HG02870 (cell line): ENCODE measurements at regions not wholly inside any gene's neighbourhood (a gene's known extent, or its start where the extent isn't known, plus 50 kb on each side); places are given as distances from the start of the nearest gene placed in this dataset.

Source experiments
- ATAC-seq: cut with Tn5 transposase; IDR thresholded peaks from one replicate; pipeline ENCODE4 v1.9.1; 2021; ENCODE audit warnings: mild to moderate bottlenecking, moderate library complexity; ENCODE audit not compliant: unreplicated experiment

DNA sequence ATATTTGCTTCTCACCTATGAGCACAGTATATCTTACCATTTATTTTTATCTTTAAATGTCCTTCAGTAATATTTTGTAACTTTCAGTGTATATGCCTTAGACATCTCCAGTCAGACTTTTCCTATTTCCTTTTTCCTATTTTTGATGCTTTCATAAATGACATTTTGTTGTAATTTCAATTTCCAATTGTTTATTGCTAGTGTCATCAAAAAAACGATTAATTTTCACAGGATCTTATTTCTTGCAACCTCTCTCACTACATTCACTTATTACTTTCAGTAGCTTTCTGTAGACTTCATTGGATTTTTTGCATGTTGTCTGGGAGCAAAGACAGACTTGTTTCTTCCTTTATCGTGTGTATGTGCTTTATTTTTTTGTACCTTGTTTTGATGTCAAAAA lies 602.4 kb downstream of the AJAP1 start:
- ATAC-seq: no peak

DNA sequence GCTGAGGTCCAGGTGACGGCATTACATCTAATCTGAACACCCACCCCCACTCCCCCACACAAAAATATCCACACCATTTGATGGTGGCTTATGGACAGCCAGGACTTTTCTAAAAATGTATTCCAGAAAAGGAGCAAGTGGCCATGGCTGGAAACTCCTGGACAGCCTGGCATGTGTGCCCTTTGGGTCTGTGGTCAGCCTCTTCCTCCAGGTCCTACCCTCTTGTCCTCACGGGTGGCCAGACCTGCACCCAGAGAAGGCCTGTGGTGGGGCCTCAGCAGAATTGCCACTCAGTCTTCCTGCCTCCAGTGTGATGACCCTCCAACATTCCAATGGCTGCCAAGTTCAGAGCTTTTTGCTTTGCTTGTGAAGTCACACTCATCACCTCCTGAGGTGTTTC lies 600.6 kb downstream of the AJAP1 start:
- no peak for ATAC-seq

DNA sequence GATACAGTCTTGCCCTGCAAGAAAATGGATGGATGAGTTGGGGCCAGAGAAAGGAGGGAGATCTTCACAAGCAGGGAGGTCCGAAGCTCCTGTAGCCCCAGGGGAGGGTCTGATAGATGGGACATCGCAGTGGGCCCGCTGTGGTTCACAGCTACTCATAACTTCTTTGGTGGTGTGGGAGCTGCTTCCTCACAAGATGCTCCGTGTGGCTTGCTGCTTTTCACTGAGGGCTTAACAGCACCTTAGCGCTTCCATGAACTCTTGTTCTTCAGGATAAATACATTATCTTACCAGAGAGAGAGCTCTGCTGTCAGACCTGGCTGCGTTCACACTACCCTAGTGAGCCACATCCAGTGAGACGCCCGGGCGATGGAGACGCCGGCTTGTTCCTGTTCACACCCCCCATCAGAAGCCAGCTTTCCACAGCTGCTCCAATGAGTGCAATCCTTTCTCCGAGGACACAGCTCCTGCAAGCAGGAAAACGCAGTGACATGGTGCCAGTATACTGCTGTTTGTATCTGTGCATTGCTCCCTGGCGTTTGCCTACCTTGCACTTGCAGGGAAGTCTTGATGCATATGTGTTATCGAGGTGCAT lies 599.8 kb downstream of the AJAP1 start:
- ATAC-seq: no peak

DNA sequence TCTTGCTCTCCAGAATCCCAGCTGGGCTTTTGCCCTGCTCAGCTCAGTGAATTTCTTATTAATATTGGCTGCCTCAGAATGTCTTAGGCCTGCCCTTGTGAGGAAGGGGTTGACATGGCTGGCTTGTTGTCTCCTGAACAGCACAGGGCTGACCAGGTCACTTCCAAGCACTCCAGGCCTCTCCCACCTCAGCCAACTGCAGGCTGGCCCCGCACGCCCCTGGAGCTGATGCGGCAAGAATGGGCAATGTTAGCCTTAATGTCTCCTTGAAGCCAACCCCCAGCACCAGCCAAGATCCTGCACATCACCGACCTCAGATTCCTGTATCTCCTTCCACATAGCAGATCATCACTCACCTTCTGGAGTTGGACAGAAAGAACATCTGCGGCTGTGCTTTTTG lies 598.6 kb downstream of the AJAP1 start:
- no peak for ATAC-seq

DNA sequence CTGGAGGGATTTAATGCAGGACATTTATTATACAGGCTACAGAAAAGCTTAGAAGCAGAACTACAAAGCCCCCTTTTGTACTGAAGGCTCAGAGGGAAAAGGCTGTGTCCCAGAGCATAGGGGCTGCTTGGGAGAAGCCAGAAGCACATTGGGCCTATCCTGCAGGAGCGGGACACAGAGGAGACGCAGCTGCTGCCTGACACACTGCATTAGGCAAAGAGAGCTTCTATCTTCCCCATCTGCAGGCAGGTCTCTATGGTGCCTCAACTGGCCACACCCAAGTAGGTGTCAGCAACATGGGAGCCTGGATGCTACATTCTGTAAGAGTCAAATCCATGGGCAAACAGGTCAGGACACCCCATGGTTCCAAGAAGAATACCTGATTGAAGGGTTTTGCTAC lies 595.9 kb downstream of the AJAP1 start:
- no peak for ATAC-seq

DNA sequence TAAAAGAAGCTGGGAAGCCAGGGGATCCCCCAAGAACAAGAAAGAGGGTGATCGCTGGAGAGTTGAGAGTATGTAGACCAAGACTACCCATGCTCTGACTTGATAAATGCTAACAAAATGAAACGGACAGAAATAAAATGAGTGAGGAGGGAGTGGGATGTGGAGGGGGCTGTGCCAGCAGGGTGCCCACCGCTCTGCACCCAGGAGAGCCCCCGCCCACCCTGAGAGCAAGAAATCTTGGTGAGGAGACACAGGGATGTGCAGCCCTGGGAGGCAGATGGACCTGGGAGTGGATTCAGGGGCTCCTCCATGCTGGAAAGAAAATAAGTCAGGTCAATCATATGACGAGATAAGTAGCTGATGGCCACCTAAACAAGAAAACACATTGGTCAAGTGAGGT lies 590.9 kb downstream of the AJAP1 start:
- ATAC-seq: no peak

DNA sequence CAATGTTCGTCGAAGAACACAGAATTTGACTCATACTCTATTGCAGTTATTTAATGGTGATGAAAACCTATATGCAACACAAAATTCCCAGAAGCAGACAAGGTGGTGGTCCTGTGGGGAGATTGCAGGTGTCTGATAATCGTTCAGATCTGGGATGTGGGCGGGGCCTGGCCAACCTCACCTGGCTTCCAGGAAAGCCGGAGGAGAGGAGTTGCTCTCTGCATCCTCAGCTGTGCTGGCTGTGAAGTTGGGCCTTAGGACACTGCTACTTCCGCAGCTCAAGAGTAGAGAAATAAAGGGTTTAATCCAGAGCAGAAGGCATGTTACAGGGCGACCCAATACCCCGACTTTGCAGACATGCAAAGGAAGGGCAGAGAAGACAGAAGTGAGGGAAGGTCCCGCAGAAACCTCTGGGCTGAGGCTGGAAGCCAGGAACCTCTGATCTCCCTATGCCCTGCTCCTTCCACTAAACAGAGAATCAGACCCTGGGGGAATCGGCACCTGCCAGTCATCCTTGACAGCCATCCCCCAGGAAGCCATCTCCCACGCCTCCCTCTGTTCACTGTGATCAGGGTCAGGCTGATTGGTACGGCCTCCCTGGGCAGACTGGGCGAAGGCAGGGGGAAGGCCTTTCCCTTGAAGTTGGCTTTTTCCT lies 590.3 kb downstream of the AJAP1 start:
- ATAC-seq: no peak

DNA sequence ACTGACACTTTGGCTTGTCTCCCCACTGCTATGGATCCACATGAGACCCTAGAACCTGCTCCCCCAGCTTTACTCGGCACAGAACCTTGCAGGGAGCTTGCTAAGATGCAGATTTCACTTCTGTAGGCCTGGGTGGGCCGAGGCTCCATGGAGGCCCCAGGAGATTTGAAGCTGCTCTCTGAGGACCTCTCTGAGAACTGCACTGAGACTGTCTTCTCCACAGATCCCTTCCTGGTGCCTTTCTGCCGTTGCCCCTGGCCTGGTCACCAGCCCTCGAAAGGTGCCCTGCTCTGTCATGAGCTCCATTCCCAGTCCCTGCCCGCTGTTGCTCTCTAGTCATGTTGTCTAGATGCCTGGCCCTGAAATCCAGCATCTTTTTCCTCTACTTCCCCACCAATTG lies 588.4 kb downstream of the AJAP1 start:
- ATAC-seq: no peak

DNA sequence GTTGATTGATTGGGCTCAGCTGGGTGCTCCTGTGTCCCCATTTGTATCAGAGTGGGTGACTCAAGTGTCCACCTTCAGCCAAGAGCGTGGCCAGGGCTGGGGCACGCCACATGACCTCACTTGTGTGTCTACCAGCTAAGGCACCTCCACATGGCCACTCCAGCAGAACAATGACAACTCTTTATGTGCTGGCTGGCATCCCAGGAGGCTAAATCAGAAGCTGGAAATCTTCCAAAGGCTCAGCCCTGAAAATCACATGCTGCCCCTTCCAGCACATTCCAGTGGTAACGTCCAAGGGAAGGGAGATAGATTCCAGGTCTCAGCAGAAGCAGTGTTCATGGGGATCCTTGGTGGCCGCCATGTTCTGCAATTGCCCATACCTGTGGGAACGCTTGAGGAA lies 585.5 kb downstream of the AJAP1 start:
- ATAC-seq: no peak

DNA sequence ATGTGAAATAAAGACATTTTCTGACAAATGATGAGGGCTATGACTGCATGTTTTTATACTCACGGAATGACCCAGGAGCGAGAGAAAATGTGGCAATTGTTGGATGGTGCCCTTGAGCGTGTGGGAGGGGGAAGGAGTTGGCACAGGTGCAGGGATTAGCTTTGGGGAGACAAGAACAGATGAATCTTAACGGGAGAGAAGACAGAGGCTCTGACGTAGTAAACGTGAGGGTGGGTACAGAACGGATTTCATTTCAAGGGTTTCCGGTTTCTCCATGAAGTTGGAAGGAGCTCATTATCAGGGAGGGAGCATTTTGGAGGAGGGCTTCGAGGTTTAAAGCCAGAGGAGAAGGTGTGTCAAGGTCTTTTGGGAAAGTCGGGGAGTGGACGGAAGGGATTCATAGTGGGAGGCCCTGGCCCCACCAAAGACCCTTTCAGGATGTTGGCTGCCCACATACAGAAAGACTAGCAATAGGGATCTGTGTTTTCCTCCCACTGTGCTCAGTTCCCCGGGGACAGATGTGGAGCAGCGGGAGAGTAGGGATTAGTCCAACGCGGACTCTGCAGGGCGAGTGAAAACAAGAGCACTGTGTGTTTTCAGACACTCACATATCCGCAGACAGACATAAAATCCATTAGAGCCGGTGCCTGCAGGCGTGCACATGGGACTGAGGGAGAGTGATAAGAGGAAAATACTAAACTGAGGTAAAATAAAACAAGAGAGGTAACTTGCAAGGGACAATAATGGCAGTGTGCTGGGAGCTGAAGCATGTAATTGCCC lies 584.1 kb downstream of the AJAP1 start:
- no peak for ATAC-seq

DNA sequence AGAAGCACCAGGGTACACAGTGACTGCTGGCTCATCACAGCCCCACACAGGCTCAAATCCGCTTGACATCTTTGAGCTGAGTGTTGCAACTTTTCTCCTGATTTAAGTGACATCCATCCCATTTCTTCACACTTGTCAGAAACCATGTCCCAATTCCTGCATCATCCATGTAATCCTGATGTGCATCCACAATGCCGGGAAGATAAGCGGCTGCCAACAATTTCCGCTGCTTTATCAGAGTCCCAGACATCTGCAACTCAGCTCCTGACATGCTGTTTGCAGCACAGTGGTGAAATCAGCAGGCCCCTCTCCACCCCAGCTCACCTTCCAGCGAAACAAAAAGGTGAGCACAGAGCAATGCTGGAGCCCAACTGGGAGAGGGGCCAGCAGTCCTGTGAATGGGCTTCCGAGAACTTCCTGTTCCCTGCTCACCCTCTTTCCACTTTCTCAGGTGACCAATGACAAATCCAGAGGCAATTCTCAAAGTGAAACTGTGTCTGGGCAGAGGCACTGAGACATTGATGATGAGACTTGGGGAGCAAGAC lies 581.0 kb downstream of the AJAP1 start:
- ATAC-seq: no peak

DNA sequence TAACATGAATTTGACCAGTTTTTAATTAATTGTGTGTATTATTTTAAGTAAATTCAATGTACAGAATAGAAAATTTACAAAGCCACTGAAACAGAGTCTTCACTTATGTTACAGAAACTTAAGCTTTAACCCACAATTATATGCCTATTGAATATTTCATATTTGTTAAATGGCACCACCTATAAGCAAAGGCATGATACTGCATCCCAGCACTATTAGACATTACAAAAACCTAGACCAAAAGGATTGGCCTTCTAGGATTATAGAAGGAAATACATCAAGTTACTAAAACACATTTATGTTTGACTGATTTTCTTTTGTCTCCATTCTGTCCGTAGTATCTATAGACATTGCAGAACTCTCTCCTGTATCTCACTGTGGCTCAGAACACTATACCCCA lies 578.1 kb downstream of the AJAP1 start:
- no peak for ATAC-seq

DNA sequence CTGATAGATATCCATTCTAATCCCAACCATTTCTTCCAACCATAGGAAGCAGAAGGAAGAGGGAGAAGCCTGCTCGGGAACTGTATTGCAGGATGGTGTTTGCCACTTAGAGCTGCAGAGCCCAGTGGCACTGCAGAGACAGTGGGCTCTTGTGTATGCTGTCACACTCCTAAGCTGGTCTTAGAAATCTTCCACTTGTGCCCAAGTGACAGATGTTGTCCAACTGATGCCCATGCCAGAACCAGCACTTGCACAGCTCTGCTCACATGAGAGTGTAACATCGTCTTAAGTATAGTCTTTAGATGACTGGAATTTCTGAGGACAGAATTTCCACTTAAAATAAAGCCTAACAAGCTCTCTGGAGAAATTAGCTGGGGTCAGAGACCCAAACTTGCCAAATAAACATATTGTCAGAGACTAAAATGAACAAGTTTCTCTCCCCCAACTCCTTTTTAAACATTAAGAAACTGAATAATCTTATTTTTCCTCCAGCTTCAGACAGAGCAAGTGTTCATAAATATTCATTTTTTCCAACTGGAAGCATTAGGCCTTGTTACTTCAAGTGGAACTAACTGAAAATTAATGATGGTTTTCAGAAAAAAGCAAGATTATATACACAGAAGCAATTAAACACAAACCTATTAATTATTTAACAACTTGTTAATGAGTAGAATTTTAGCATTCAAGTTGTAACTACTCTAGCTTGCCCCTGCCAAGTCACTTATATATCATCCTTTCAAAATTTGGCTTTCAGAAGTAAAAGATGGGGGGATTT lies 577.3 kb downstream of the AJAP1 start:
- ATAC-seq: no peak

DNA sequence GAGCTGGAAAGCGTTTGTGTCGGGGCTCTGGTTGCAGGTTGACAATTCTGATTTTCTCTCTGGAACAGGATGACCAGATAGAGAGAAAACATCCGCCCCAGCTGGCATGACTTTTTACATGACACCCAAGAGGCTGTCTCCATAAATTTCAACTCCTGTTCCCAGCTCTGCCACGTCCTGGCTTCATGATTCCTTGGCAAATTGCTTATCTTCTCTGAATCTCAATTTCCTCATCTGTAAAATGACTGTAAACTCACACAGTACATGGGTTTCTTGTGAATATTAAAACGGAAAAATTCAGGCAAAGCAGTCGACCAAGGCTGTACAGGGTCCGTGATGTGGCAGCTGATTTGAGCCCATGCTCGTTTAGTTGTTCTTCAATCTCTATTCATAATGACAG lies 572.7 kb downstream of the AJAP1 start:
- no peak for ATAC-seq

DNA sequence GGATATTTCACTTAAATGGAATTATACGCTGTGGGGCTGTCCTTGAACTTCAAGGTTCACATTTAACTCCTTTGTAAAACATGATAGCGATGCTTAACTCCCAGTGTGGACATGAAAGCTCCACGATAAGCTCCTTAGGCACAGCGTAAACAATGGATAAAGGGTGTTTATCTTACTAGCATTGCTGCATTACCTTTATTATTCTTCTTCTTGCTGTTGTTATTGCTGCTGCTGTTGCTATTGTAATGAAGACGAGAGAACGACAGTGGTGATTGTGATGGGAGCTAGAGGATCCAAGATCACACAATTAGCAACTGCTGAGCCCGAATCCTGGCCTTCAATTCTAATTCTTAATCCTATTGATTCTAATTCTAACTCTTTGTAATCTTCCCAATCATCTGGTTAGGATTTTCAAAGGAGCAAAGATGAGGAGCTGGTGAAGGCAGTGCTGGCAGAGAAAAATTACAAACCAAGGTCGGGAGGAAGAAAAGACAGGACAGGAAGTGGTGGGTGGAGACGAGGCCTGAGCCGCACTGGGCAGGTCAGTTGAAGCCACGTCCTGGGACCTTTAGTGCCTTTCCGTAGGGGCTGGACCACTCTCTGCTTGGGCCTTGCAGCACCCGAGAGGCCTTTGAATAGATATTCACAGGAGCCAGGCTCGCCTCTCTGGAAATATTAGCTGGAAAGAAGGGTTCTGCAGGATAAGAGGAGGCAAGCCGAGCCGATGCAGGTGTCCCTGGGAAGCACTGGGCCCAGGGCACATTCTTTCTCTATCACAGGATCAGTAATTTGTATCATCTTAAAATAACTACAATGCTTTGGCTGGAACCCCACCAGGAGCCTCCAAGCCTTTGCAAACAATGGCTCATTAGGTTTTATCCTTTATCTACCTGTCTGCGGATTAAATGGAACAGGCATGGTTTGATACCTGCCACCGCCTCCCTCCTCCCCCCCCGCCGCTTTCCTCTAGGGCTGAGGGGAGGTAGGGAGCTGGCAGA lies 571.6 kb downstream of the AJAP1 start:
- ATAC-seq: no peak

DNA sequence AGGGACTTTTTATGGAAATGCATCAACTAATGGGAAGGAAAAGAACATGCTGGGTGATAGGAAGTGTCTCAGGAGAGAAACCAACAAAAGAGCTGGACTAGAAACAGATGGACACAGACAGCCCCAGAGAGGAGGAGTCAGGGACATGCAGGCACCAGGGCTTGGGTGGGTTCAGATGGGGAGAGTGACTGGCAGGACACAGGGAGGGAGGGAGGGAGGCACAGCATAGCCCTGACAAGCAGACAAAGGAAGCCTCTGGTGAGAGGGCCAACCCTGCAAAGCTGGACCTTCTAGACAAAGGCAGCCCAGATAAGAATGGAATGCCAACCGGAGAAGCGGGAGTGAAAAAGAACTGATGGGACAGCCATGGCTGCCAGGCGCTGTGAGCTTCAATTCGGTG lies 568.8 kb downstream of the AJAP1 start:
- no peak for ATAC-seq

DNA sequence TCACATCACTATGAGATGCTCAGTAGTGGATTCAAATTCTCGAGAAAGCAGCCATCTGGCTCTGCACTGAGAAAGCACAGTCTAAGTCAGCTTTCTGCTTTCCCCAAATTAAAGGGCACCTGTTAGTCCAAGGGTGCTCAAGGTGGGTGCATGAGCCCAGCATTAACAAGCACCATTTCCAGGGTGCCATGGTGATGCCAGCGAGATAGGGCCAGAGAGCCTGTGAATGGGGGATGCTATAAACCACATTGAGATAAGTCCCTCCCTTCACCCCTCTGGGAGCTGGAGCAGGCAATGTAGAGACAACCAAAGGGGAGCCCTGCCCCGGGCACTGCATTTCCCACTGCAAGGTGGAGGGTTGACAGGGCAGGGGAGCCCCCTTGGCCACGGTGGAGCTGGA lies 568.2 kb downstream of the AJAP1 start:
- ATAC-seq: no peak

DNA sequence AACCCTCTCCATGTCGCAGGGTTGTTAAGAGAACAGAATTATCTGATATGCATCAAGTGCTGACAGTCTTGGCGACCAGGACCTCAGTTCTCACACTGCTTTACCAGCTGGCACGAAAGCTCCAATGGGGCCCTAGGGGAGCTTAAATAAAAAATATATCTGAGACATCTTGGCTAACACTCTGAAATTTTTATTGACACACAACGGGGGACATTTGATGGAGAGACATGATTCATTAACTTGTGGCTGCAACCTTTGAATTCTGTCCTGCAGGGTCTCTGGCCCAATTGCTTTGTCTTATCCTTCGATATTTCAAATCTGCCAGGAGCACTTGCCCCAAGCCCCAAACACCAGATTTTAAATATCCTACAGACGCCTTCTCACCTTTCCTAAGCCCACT lies 567.0 kb downstream of the AJAP1 start:
- ATAC-seq: no peak

DNA sequence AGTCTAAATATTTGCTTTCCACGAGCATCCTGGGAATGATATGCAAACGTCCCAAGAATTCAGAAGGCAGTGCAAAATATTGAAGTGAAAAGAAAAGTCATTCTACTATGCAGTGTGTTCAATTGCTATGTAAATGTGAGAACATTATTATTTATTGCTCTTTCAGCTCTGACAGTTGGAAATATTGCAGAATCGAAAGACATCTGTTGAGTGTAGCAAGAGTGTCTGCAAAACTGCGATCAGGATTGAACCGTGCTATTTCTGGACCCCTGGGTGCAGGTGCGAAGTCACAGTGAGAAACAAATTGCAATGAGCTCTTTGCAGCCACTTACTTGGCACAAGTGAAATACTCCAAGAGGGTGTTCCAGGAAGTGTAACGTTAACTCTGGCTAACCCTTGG lies 566.4 kb downstream of the AJAP1 start:
- ATAC-seq: no peak

DNA sequence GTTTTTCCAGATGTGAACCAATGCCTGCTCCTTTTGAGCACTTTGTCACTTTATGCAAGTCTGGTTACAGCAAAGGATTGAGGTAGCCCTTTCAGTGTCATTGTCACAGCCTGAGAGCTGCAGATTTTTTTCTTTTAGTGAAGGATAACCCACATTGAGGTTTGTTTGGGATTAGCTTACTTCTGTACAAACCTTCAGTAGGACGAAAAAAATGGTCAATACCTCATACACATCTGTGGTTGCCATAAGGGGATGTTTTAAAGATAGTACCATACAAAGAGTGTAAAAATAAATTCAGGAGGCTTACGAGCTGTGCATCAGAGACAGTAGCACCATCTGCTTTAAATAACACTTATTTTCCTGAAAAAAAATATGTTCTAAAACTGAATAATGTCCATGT lies 566.0 kb downstream of the AJAP1 start:
- ATAC-seq: no peak
